ENCODE measurements at regions not wholly inside any gene's neighbourhood (a gene's known extent, or its start where the extent isn't known, plus 50 kb on each side); places are given as distances from the start of the nearest gene placed in this dataset.

- DNase-seq, result no peak
These were observed 139.2 kb downstream of the LINC00632 start for GRCh38 chrX:140848800-140849199.

GRCh38 chrX:140860718-140861117, 141.7 kb upstream of the SPANXB1 start:
- DNase-seq, result no peak

GRCh38 chrX:140866446-140866845, 135.9 kb upstream of the SPANXB1 start:
- DNase-seq, result no peak

GRCh38 chrX:140912606-140913005, 89.8 kb upstream of the SPANXB1 start:
- no peak for DNase-seq

- DNase-seq, result no peak
These were observed 88.4 kb upstream of the SPANXB1 start for GRCh38 chrX:140913802-140914501.

GRCh38 chrX:140916872-140917271, 85.5 kb upstream of the SPANXB1 start:
- DNase-seq, result no peak

GRCh38 chrX:140917354-140918115, 84.9 kb upstream of the SPANXB1 start:
- DNase-seq, result no peak

- peak; percentile 59 for DNase-seq
These were observed 83.9 kb upstream of the SPANXB1 start for GRCh38 chrX:140918398-140919038.

- no peak for DNase-seq
These were observed 82.0 kb upstream of the SPANXB1 start for GRCh38 chrX:140920416-140920815.

- no peak for DNase-seq
These were observed 79.3 kb upstream of the SPANXB1 start for GRCh38 chrX:140923118-140923517.

- DNase-seq, result no peak
These were observed 73.7 kb upstream of the SPANXB1 start for GRCh38 chrX:140928739-140929138.

- DNase-seq, result no peak
These were observed 69.4 kb upstream of the SPANXB1 start for GRCh38 chrX:140933016-140933415.

- DNase-seq, result no peak
These were observed 68.3 kb upstream of the SPANXB1 start for GRCh38 chrX:140933874-140934655.

GRCh38 chrX:140943513-140943912, 58.9 kb upstream of the SPANXB1 start:
- DNase-seq, result no peak

- DNase-seq, result no peak
These were observed 57.7 kb upstream of the SPANXB1 start for GRCh38 chrX:140944710-140945109.

GRCh38 chrX:140948827-140949226, 53.6 kb upstream of the SPANXB1 start:
- DNase-seq, result no peak

- no peak for DNase-seq
These were observed 53.2 kb upstream of the SPANXB1 start for GRCh38 chrX:140949233-140949632.

All from RPMI8226 (cell line).